ENCODE measurements at regions not wholly inside any gene's neighbourhood (a gene's known extent, or its start where the extent isn't known, plus 50 kb on each side); places are given as distances from the start of the nearest gene placed in this dataset.

DNA sequence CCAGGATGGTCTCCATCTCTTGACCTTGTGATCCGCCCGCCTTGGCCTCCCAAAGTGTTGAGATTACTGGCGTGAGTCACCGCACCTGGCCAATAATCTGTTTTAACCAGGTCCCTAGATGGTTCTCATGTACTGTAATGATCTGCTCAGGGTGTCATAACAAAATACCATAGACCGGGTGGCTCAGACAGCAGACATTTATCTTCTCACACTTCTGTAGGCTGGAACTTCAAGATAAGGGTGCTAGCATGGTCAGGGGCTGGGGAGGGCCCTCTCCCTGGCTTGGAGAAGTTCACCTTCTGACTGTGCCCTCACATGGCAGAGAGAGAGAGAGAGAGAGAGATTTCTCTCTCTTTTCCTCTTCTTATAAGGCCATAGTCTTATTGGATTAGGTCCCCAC lies 279.4 kb upstream of the LYZL1 start:
- ChIA-PET POLR2A (ENCODE audit: low non-redundant PET) (no interaction called here), CTCF (no interaction called here)
- Histone ChIP-seq H3K27ac (ENCODE audit: low read depth, low read length, poor library complexity, severe bottlenecking) (no peak overlapping the region), H3K36me3 (ENCODE audit: insufficient read depth, low read length, poor library complexity, severe bottlenecking) (no peaks in the 10 kb centered on the region), H3K27me3 (replicated peaks; ENCODE audit: insufficient read depth, low read depth, low read length, poor library complexity) (no peaks in the 10 kb centered on the region), H3K4me3 (ENCODE audit: low read depth, low read length, poor library complexity, severe bottlenecking) (no peak overlapping the region), H3K4me1 (ENCODE audit: insufficient read depth, low read length, poor library complexity, severe bottlenecking) (no peaks in the 10 kb centered on the region), H3K9me3 (ENCODE audit: low read depth, low read length, poor library complexity, severe bottlenecking) (no peaks in the 10 kb centered on the region)
- BruUV-seq (replicated peaks) = no TSS peak
- TF ChIP-seq EZH2 (IDR thresholded peaks at IDR 0.05; ENCODE audit: borderline replicate concordance, low read depth, low read length, poor library complexity, severe bottlenecking) = no peak
- TF ChIP-seq, protein P1, sequence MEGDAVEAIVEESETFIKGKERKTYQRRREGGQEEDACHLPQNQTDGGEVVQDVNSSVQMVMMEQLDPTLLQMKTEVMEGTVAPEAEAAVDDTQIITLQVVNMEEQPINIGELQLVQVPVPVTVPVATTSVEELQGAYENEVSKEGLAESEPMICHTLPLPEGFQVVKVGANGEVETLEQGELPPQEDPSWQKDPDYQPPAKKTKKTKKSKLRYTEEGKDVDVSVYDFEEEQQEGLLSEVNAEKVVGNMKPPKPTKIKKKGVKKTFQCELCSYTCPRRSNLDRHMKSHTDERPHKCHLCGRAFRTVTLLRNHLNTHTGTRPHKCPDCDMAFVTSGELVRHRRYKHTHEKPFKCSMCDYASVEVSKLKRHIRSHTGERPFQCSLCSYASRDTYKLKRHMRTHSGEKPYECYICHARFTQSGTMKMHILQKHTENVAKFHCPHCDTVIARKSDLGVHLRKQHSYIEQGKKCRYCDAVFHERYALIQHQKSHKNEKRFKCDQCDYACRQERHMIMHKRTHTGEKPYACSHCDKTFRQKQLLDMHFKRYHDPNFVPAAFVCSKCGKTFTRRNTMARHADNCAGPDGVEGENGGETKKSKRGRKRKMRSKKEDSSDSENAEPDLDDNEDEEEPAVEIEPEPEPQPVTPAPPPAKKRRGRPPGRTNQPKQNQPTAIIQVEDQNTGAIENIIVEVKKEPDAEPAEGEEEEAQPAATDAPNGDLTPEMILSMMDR (conservative IDR thresholded peaks at IDR 0.05; ENCODE audit: low read depth, low read length) = no peak
- intact Hi-C loops (cut with micrococcal nuclease; ENCODE audit: unreplicated experiment) = no loop called here
- no peak for DNase-seq (ENCODE audit: low spot score)

DNA sequence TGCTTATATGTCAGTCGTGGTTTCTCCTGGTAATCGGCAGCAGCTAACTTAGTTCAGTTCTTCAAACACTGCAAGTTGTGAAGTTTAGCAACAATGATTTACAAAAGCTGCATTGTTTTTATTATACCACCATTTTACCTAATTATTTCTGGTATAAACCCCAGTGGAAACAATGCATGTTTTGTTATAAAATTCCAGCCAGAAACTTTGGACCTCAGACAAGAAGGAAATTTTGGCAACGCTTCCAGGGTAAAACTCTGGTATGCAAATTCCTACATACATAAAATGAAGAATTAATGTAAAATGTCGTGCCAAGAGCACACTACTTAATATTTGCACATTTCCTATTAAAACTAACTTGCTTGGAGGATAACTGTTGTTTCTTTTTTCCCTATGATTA lies 277.4 kb upstream of the LYZL1 start:
- intact Hi-C loops (cut with micrococcal nuclease; ENCODE audit: unreplicated experiment) = no loop called here
- no peak overlapping the region for H3K4me3 ChIP-seq (ENCODE audit: low read depth, low read length, poor library complexity, severe bottlenecking)
- no TSS peak for BruUV-seq (replicated peaks)
- H3K9me3 ChIP-seq (ENCODE audit: low read depth, low read length, poor library complexity, severe bottlenecking) = no peaks in the 10 kb centered on the region
- no peaks in the 10 kb centered on the region for H3K36me3 ChIP-seq (ENCODE audit: insufficient read depth, low read length, poor library complexity, severe bottlenecking)
- ChIA-PET POLR2A (ENCODE audit: low non-redundant PET) (no interaction called here), CTCF (no interaction called here)
- no peaks in the 10 kb centered on the region for H3K27me3 ChIP-seq (replicated peaks; ENCODE audit: insufficient read depth, low read depth, low read length, poor library complexity)
- H3K27ac ChIP-seq (ENCODE audit: low read depth, low read length, poor library complexity, severe bottlenecking) = no peak overlapping the region
- H3K4me1 ChIP-seq (ENCODE audit: insufficient read depth, low read length, poor library complexity, severe bottlenecking) = no peaks in the 10 kb centered on the region
- DNase-seq (ENCODE audit: low spot score) = no peak
- TF ChIP-seq EZH2 (IDR thresholded peaks at IDR 0.05; ENCODE audit: borderline replicate concordance, low read depth, low read length, poor library complexity, severe bottlenecking) = no peak
- TF ChIP-seq, protein P1 (conservative IDR thresholded peaks at IDR 0.05; ENCODE audit: low read depth, low read length) = no peak

- H3K27me3 ChIP-seq (replicated peaks; ENCODE audit: insufficient read depth, low read depth, low read length, poor library complexity) = no peaks in the 10 kb centered on the region
- TF ChIP-seq, protein P1 (conservative IDR thresholded peaks at IDR 0.05; ENCODE audit: low read depth, low read length) = no peak
- no peak for TF ChIP-seq EZH2 (IDR thresholded peaks at IDR 0.05; ENCODE audit: borderline replicate concordance, low read depth, low read length, poor library complexity, severe bottlenecking)
- DNase-seq (ENCODE audit: low spot score) = no peak
- peaks cover 4% of the 10 kb centered on the region for H3K9me3 ChIP-seq (ENCODE audit: low read depth, low read length, poor library complexity, severe bottlenecking)
- H3K4me1 ChIP-seq (ENCODE audit: insufficient read depth, low read length, poor library complexity, severe bottlenecking) = no peaks in the 10 kb centered on the region
- no TSS peak for BruUV-seq (replicated peaks)
- no peak overlapping the region for H3K27ac ChIP-seq (ENCODE audit: low read depth, low read length, poor library complexity, severe bottlenecking)
- intact Hi-C loops (cut with micrococcal nuclease; ENCODE audit: unreplicated experiment) = no loop called here
- CTCF ChIA-PET = no interaction called here
- POLR2A ChIA-PET (ENCODE audit: low non-redundant PET) = no interaction called here
- no peak overlapping the region for H3K4me3 ChIP-seq (ENCODE audit: low read depth, low read length, poor library complexity, severe bottlenecking)
- H3K36me3 ChIP-seq (ENCODE audit: insufficient read depth, low read length, poor library complexity, severe bottlenecking) = no peaks in the 10 kb centered on the region
These were observed 275.8 kb upstream of the LYZL1 start for GRCh38 chr10:29012926-29013554.

All from A673 (cell line).